ENCODE measurements at regions not wholly inside any gene's neighbourhood (a gene's known extent, or its start where the extent isn't known, plus 50 kb on each side); places are given as distances from the start of the nearest gene placed in this dataset.

DNA sequence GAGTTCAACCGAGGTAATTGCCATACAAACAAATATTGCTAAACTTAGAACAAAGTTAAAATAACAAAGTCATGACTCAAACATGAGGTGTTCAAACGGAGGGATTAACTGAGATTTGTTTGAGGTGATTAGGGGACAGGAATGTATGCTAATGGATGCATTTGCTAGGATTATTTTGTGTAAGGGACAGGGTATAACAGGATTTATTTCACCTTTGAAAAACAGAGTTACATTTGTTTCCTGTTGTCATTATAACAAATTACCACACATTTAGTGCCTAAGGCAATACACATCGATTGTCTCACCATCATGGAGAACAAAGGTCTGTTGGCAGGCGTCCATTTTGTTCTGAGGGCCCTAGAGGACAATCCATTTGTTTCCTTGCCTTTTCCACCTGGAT lies 304.3 kb upstream of the CNTNAP5 start (continued):
- TF ChIP-seq, protein P1, sequence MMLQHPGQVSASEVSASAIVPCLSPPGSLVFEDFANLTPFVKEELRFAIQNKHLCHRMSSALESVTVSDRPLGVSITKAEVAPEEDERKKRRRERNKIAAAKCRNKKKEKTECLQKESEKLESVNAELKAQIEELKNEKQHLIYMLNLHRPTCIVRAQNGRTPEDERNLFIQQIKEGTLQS (CRISPR knock-in tag; conservative IDR thresholded peaks at IDR 0.05), result no peak

DNA sequence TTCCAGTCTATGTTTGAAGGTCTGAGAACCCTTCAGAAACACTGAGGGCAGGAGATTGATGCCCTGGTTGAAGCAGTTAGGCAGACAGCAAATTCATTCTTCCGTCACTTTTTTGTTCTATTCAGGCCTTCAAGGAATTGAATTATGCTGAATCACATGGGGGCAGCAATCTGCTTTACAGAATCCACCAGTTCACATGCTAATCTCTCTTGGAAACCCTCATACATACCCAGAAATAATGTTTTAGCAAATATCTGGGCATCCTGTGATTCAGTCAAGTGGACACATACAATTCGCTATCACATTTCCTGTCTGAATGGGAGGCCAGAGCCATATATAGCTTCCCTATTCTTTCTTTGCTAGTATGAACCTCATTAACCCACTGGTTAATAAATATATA lies 301.4 kb upstream of the CNTNAP5 start:
- peaks cover 3% of the 10 kb centered on the region; the same call in 1 of the 2 replicates for H3K36me3 Mint-ChIP-seq
- DNase-seq (ENCODE audit: low spot score) (no peak), ATAC-seq (no peak)
- no peak overlapping the region for H3K4me3 Mint-ChIP-seq
- ChIA-PET CTCF (no interaction called here), POLR2A (no interaction called here)
- no peak overlapping the region for H3K27ac Mint-ChIP-seq
- peaks cover 14% of the 10 kb centered on the region for H3K9me3 Mint-ChIP-seq
- H3K27me3 Mint-ChIP-seq (ENCODE audit: low read depth), result no peaks in the 10 kb centered on the region
- H3K4me1 Mint-ChIP-seq, result no peaks in the 10 kb centered on the region
- TF ChIP-seq, protein P2, sequence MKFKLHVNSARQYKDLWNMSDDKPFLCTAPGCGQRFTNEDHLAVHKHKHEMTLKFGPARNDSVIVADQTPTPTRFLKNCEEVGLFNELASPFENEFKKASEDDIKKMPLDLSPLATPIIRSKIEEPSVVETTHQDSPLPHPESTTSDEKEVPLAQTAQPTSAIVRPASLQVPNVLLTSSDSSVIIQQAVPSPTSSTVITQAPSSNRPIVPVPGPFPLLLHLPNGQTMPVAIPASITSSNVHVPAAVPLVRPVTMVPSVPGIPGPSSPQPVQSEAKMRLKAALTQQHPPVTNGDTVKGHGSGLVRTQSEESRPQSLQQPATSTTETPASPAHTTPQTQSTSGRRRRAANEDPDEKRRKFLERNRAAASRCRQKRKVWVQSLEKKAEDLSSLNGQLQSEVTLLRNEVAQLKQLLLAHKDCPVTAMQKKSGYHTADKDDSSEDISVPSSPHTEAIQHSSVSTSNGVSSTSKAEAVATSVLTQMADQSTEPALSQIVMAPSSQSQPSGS (CRISPR knock-in tag; IDR thresholded peaks at IDR 0.05; ENCODE audit: borderline replicate concordance, low read depth), result no peak
- TF ChIP-seq MYBL2 (CRISPR knock-in tag; IDR thresholded peaks at IDR 0.05), result no peak
- TF ChIP-seq RORB (CRISPR knock-in tag; IDR thresholded peaks at IDR 0.05), result no peak
- TF ChIP-seq OVOL2 (CRISPR knock-in tag; IDR thresholded peaks at IDR 0.05; ENCODE audit: borderline replicate concordance), result no peak
- TF ChIP-seq SMAD3 (CRISPR knock-in tag; IDR thresholded peaks at IDR 0.05; ENCODE audit: borderline replicate concordance), result no peak
- TF ChIP-seq ESRRA (CRISPR knock-in tag; IDR thresholded peaks at IDR 0.05; ENCODE audit: borderline replicate concordance), result no peak
- TF ChIP-seq, protein P3, sequence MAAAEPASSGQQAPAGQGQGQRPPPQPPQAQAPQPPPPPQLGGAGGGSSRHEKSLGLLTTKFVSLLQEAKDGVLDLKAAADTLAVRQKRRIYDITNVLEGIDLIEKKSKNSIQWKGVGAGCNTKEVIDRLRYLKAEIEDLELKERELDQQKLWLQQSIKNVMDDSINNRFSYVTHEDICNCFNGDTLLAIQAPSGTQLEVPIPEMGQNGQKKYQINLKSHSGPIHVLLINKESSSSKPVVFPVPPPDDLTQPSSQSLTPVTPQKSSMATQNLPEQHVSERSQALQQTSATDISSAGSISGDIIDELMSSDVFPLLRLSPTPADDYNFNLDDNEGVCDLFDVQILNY (CRISPR knock-in tag; IDR thresholded peaks at IDR 0.05), result no peak
- TF ChIP-seq SMAD4 (CRISPR knock-in tag; IDR thresholded peaks at IDR 0.05), result no peak
- TF ChIP-seq, protein P4, sequence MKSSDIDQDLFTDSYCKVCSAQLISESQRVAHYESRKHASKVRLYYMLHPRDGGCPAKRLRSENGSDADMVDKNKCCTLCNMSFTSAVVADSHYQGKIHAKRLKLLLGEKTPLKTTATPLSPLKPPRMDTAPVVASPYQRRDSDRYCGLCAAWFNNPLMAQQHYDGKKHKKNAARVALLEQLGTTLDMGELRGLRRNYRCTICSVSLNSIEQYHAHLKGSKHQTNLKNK (CRISPR knock-in tag; IDR thresholded peaks at IDR 0.05), result no peak
- no peak for TF ChIP-seq ZNF396 (CRISPR knock-in tag; IDR thresholded peaks at IDR 0.05; ENCODE audit: borderline replicate concordance)

DNA sequence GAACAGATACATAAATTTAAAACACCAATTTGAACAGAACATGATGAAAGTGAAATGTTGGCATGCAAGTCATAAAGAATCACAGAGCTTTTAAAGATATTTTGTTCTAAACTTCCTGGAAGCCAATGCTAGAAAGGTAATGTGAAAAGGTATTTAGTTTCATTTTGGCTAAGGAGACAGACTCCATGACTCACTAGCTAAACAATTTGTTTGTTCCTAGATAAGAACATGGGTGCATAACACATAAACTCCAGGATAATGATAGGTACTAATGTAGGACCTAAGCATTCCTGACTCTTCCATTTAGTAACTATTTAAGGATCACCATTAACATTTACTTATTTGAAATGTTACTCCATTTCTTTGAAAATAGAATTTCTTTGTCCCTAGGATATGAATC lies 292.5 kb upstream of the CNTNAP5 start:
- TF ChIP-seq, protein P5, sequence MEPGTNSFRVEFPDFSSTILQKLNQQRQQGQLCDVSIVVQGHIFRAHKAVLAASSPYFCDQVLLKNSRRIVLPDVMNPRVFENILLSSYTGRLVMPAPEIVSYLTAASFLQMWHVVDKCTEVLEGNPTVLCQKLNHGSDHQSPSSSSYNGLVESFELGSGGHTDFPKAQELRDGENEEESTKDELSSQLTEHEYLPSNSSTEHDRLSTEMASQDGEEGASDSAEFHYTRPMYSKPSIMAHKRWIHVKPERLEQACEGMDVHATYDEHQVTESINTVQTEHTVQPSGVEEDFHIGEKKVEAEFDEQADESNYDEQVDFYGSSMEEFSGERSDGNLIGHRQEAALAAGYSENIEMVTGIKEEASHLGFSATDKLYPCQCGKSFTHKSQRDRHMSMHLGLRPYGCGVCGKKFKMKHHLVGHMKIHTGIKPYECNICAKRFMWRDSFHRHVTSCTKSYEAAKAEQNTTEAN (CRISPR knock-in tag; IDR thresholded peaks at IDR 0.05), result no peak
- TF ChIP-seq, protein P6, sequence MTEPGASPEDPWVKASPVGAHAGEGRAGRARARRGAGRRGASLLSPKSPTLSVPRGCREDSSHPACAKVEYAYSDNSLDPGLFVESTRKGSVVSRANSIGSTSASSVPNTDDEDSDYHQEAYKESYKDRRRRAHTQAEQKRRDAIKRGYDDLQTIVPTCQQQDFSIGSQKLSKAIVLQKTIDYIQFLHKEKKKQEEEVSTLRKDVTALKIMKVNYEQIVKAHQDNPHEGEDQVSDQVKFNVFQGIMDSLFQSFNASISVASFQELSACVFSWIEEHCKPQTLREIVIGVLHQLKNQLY (CRISPR knock-in tag; IDR thresholded peaks at IDR 0.05), result no peak
- TF ChIP-seq CREM (CRISPR knock-in tag; IDR thresholded peaks at IDR 0.05) (no peak), GABPB1 (CRISPR knock-in tag; IDR thresholded peaks at IDR 0.05) (no peak), TEAD1 (CRISPR knock-in tag; IDR thresholded peaks at IDR 0.05) (no peak)
- TF ChIP-seq, protein P4 (CRISPR knock-in tag; IDR thresholded peaks at IDR 0.05), result no peak
- TF ChIP-seq, protein P7, sequence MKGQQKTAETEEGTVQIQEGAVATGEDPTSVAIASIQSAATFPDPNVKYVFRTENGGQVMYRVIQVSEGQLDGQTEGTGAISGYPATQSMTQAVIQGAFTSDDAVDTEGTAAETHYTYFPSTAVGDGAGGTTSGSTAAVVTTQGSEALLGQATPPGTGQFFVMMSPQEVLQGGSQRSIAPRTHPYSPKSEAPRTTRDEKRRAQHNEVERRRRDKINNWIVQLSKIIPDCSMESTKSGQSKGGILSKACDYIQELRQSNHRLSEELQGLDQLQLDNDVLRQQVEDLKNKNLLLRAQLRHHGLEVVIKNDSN (CRISPR knock-in tag; IDR thresholded peaks at IDR 0.05), result no peak
- H3K27me3 Mint-ChIP-seq (ENCODE audit: low read depth), result no peaks in the 10 kb centered on the region
- no peaks in the 10 kb centered on the region for H3K36me3 Mint-ChIP-seq
- CTCF ChIA-PET, result no interaction called here
- H3K4me1 Mint-ChIP-seq, result no peaks in the 10 kb centered on the region
- POLR2A ChIA-PET, result no interaction called here
- H3K9me3 Mint-ChIP-seq, result no peaks in the 10 kb centered on the region
- no peak overlapping the region for H3K4me3 Mint-ChIP-seq
- H3K27ac Mint-ChIP-seq, result no peak overlapping the region
- DNase-seq (ENCODE audit: low spot score), result no peak
- no peak for ATAC-seq

Measured in WTC11 (cell line).